Calu3 (cell line): ENCODE measurements at regions not wholly inside any gene's neighbourhood (a gene's known extent, or its start where the extent isn't known, plus 50 kb on each side); places are given as distances from the start of the nearest gene placed in this dataset.

Experiments used
- BruUV-seq: library from RNA; stranded (reverse); fragments of 400-500 nt; replicated peaks from 2 replicates; lab custom pipeline; 2021; lab: Mats Ljungman, UMichigan
- CTCF ChIA-PET: fragments of 300-600 bp; sonication (Branson Sonifier 250); formaldehyde crosslinking; loops from one replicate; lab custom pipeline; 2022; ENCODE audit warnings: antibody characterized with exemption; lab: Charles Lee
- DNase-seq: peaks from one replicate; pipeline ENCODE4 v3.0.0; 2022
- H3K27ac Mint-ChIP-seq: one replicate; pipeline ENCODE4 v1.8.0; 2022; ENCODE audit warnings: mixed read lengths; ENCODE audit not compliant: unreplicated experiment
- H3K27me3 Mint-ChIP-seq: one replicate; pipeline ENCODE4 v1.8.0; 2022; ENCODE audit warnings: mixed read lengths; ENCODE audit not compliant: unreplicated experiment
- H3K36me3 Mint-ChIP-seq: one replicate; pipeline ENCODE4 v1.8.0; 2022; ENCODE audit warnings: mild to moderate bottlenecking, moderate library complexity, mixed read lengths; ENCODE audit not compliant: insufficient read depth, unreplicated experiment
- H3K4me1 Mint-ChIP-seq: one replicate; pipeline ENCODE4 v1.8.0; 2022; ENCODE audit warnings: mild to moderate bottlenecking, low read depth, mixed read lengths; ENCODE audit not compliant: unreplicated experiment
- H3K4me3 Mint-ChIP-seq: one replicate; pipeline ENCODE4 v1.8.0; 2022; ENCODE audit warnings: mild to moderate bottlenecking, low read depth, moderate library complexity, mixed read lengths; ENCODE audit not compliant: unreplicated experiment
- H3K9me3 Mint-ChIP-seq: one replicate; pipeline ENCODE4 v1.8.0; 2022; ENCODE audit warnings: low read depth, mixed read lengths; ENCODE audit not compliant: unreplicated experiment
- CTCF ChIP-seq: fragments of 200-600 bp; IDR thresholded peaks from one replicate; pipeline ENCODE4 v1.8.0; 2022; ENCODE audit warnings: antibody characterized with exemption; ENCODE audit not compliant: unreplicated experiment
- intact Hi-C: fragments of 100-400 bp; cut with micrococcal nuclease; formaldehyde crosslinking; loops from one replicate; pipeline ENCODE4 v1.10.0; 2022; ENCODE audit not compliant: unreplicated experiment

DNA sequence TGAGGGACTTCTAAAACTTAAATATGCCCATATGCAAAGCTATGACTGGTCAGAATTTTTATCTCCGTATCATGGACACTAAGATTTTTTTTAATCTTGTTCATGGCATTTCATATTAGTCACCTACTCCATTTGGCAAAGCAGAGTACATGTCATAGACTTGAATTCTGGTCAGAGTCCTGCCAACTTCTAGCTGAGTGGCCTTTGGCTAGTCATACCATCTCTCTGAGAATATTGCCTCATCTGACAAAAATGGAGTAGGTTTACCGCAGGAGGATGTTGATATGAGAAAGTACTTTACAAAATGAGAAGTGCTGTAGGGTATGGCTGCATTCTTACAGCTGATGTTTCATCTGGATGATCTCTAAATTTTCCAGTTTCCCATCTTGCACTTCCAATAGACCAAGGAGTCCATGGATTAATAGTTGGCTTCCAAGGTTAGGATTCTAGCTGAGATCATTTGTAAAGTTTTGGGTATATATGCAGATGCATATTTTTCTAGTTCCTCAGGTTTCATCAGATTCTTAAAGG is 150.8 kb upstream of the NR3C1 start:
- TF ChIP-seq CTCF = no peak
- Mint-ChIP-seq H3K36me3 (no peaks in the 10 kb centered on the region), H3K27me3 (no peaks in the 10 kb centered on the region), H3K27ac (no peak overlapping the region), H3K9me3 (no peaks in the 10 kb centered on the region), H3K4me3 (no peak overlapping the region), H3K4me1 (peaks cover 19% of the 10 kb centered on the region)
- CTCF ChIA-PET = no interaction called here
- intact Hi-C loops = no loop called here
- no TSS peak for BruUV-seq
- DNase-seq = no peak

- CTCF ChIA-PET = no interaction called here
- Mint-ChIP-seq H3K4me3 (no peak overlapping the region), H3K27me3 (no peaks in the 10 kb centered on the region), H3K9me3 (peaks cover 3% of the 10 kb centered on the region), H3K4me1 (peaks cover 12% of the 10 kb centered on the region), H3K36me3 (no peaks in the 10 kb centered on the region), H3K27ac (no peak overlapping the region)
- BruUV-seq = no TSS peak
- no peak for TF ChIP-seq CTCF
- DNase-seq = no peak
- intact Hi-C loops = no loop called here
Observed at GRCh38 chr5:143552680-143553079, 149.2 kb upstream of the NR3C1 start.

DNA sequence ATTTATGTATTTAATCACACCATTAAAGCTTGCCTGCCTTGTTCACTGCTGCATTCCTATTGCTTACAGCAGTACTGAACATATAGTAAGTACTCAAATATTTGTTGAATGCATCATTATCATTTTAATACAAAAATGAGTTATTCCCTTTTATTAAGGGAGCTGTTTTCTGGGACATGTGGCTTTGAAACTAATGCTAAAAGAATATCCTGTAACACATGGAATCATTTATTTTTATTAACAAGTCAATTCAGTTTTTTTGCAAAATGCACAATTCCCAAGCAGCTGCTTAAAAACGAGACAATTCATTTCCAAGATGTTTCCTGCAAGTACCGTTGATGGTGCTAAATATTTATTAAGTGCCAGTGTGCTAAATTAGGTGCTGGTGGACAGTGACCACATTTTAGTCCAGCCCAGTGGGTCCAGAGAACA is 148.3 kb upstream of the NR3C1 start:
- DNase-seq = no peak
- no peak overlapping the region for H3K4me3 Mint-ChIP-seq
- no TSS peak for BruUV-seq
- peaks cover 3% of the 10 kb centered on the region for H3K9me3 Mint-ChIP-seq
- TF ChIP-seq CTCF = no peak
- no peaks in the 10 kb centered on the region for H3K27me3 Mint-ChIP-seq
- peaks cover 3% of the 10 kb centered on the region for H3K4me1 Mint-ChIP-seq
- no peaks in the 10 kb centered on the region for H3K36me3 Mint-ChIP-seq
- no peak overlapping the region for H3K27ac Mint-ChIP-seq
- CTCF ChIA-PET = no interaction called here
- intact Hi-C loops = no loop called here

- peaks cover 3% of the 10 kb centered on the region for H3K9me3 Mint-ChIP-seq
- no peak for TF ChIP-seq CTCF
- H3K4me1 Mint-ChIP-seq = no peaks in the 10 kb centered on the region
- CTCF ChIA-PET = interaction anchor here (0.6 kb wide), 1 partner anchor 61 kb away, joined by 5 read pairs; no protein-coding TSS in a partner anchor
- no peak overlapping the region for H3K4me3 Mint-ChIP-seq
- H3K27me3 Mint-ChIP-seq = no peaks in the 10 kb centered on the region
- BruUV-seq = no TSS peak
- intact Hi-C loops = no loop called here
- no peaks in the 10 kb centered on the region for H3K36me3 Mint-ChIP-seq
- no peak for DNase-seq
- H3K27ac Mint-ChIP-seq = no peak overlapping the region
Observed at GRCh38 chr5:143550986-143551630, 147.6 kb upstream of the NR3C1 start.
